Stomach (tissue), 8 donors: ENCODE measurements at regions not wholly inside any gene's neighbourhood (a gene's known extent, or its start where the extent isn't known, plus 50 kb on each side); places are given as distances from the start of the nearest gene placed in this dataset.
"Not testable (repeated sequence)": the region's sequence is repeated elsewhere in the genome, so short reads cannot be mapped to it uniquely, and the experiment has no call there.

Source experiments
- DNase-seq, 2 donors: peaks; one replicate each; pipeline versions ENCODE4 v3.0.0 to v3.0.0-alpha.2; 2013 to 2019
- H3K27ac ChIP-seq, 5 donors: fragments of 200-600 bp in 4 of 5; sonication (generic) in 4 of 5; one replicate each; pipeline ENCODE4 v1.5.1; 2013 to 2019; ENCODE audit warnings: mild to moderate bottlenecking in 1 of 5, moderate library complexity in 1 of 5
- H3K27me3 ChIP-seq, 3 donors: fragments of 200-600 bp; sonication (generic); one replicate each; pipeline ENCODE4 v1.5.1; 2017 to 2019; ENCODE audit warnings: mixed run types in 1 of 3
- H3K36me3 ChIP-seq, 4 donors: fragments of 200-600 bp; sonication (generic); 1 replicate in 3 of 4; 2 replicates in 1 of 4; pipeline ENCODE4 v1.5.1; 2016 to 2019
- H3K4me1 ChIP-seq, 4 donors: fragments of 200-600 bp; sonication (generic); one replicate each; pipeline ENCODE4 v1.5.1; 2016 to 2019
- H3K4me3 ChIP-seq, 4 donors: fragments of 200-600 bp; sonication (generic) in 3 of 4; one replicate each; pipeline ENCODE4 v1.5.1; 2016 to 2019; ENCODE audit warnings: mild to moderate bottlenecking in 1 of 4
- H3K9me3 ChIP-seq, 4 donors: fragments of 200-600 bp; sonication (generic); one replicate each; pipeline ENCODE4 v1.5.1; 2016 to 2019
- CTCF ChIP-seq, 7 experiments: fragments of 450-650 bp in 4 of 7; fragments of 200-600 bp in 3 of 7; sonication (generic) in 3 of 7; IDR thresholded peaks; one replicate each; pipeline ENCODE4 v1.5.1; 2016 to 2019; ENCODE audit warnings: antibody characterized with exemption in 7 of 7, control low read depth in 2 of 7, mild to moderate bottlenecking in 1 of 7
- EP300 ChIP-seq: sonication (generic); formaldehyde crosslinking; IDR thresholded peaks from one replicate; pipeline ENCODE4 v1.6.1; 2017; ENCODE audit warnings: antibody characterized with exemption
- POLR2A ChIP-seq, 4 donors: fragments of 450-650 bp; IDR thresholded peaks; one replicate each; pipeline ENCODE4 v1.6.1; 2016; ENCODE audit warnings: antibody characterized with exemption in 4 of 4, control low read depth in 2 of 4, mild to moderate bottlenecking in 1 of 4, moderate library complexity in 1 of 4
- POLR2AphosphoS5 ChIP-seq, 3 donors: sonication (generic); formaldehyde crosslinking; IDR thresholded peaks; one replicate each; pipeline ENCODE4 v1.6.1; 2016; ENCODE audit warnings: antibody characterized with exemption in 3 of 3
- WGBS, 5 donors: extraction: QIAGEN DNeasy Blood & Tissue Kit in 3 of 5; methylation state at CpG; one replicate each; pipeline versions ENCODE4 v1.1.5 to v1.1.7; 2013 to 2018; 5-methylcytosine and 5-hydroxymethylcytosine counted together
- intact Hi-C: fragments of 100-400 bp; cut with DNase I; formaldehyde crosslinking; loops from one replicate; pipeline ENCODE4 v1.15.1; 2023; ENCODE audit warnings: low total_unique reads
- donor health status: healthy with polysubstance abuse.
- donor health status: Bipolar disorder and iron deficiency.
- donor health status: healthy.

GRCh38 chr17:45668316-45668715 lies 115.8 kb upstream of the CRHR1 start:
- Histone ChIP-seq H3K4me3 (no peak overlapping the region), H3K9me3 (no peaks in the 10 kb centered on the region), H3K27me3 (peaks cover 0 to 47% (median 10%) of the 10 kb centered on the region in 3 donors), H3K36me3 (no peaks in the 10 kb centered on the region), H3K4me1 (no peaks in the 10 kb centered on the region), H3K27ac (no peak overlapping the region)
- intact Hi-C loops = no loop called here
- TF ChIP-seq CTCF (IDR thresholded peaks at IDR 0.05) (no peak), POLR2A (IDR thresholded peaks at IDR 0.05) (no peak), EP300 (no peak), POLR2AphosphoS5 (IDR thresholded peaks at IDR 0.05) (no peak)
- WGBS, 5 donors = 76 to 93% (median 85%) methylated on average over 4 of the region's 4 CpGs
- DNase-seq = no peak

- WGBS, 5 donors = 67 to 81% (median 72%) methylated on average over 15 to 16 of the region's 16 CpGs
- intact Hi-C loops = no loop called here
Observed at GRCh38 chr17:45672301-45672700, 111.8 kb upstream of the CRHR1 start.

GRCh38 chr17:45672792-45673191 lies 111.3 kb upstream of the CRHR1 start:
- 73 to 87% (median 80%) methylated on average over 5 of the region's 5 CpGs for WGBS, 5 donors

More at GRCh38 chr17:45672301-45672700, 111.8 kb upstream of the CRHR1 start:
- Histone ChIP-seq H3K27ac (no peak overlapping the region), H3K27me3 (peaks cover 0 to 35% (median 12%) of the 10 kb centered on the region in 3 donors), H3K36me3 (no peaks in the 10 kb centered on the region), H3K4me3 (no peak overlapping the region), H3K4me1 (no peaks in the 10 kb centered on the region), H3K9me3 (peaks cover 0 to 5% (median 0%) of the 10 kb centered on the region in 4 donors)
- DNase-seq = no peak
- no peak for TF ChIP-seq POLR2AphosphoS5 (IDR thresholded peaks at IDR 0.05)
- no peak for TF ChIP-seq EP300
- no peak for TF ChIP-seq CTCF (IDR thresholded peaks at IDR 0.05)
- TF ChIP-seq POLR2A (IDR thresholded peaks at IDR 0.05) = no peak

GRCh38 chr17:45673759-45674158 lies 110.4 kb upstream of the CRHR1 start:
- WGBS, 5 donors = 82 to 92% (median 87%) methylated on average over 5 of the region's 5 CpGs
- intact Hi-C loops, H3K36me3 ChIP-seq, H3K4me3 ChIP-seq, H3K9me3 ChIP-seq, H3K4me1 ChIP-seq, H3K27ac ChIP-seq, DNase-seq: not testable (repeated sequence)
- peaks cover 0 to 31% (median 8%) of the 10 kb centered on the region in 3 donors for H3K27me3 ChIP-seq

More at GRCh38 chr17:45672792-45673191, 111.3 kb upstream of the CRHR1 start:
- Histone ChIP-seq H3K27ac (no peak overlapping the region), H3K27me3 (peaks cover 0 to 33% (median 10%) of the 10 kb centered on the region in 3 donors), H3K4me3 (no peak overlapping the region), H3K9me3 (peaks cover 0 to 5% (median 0%) of the 10 kb centered on the region in 4 donors), H3K36me3 (no peaks in the 10 kb centered on the region), H3K4me1 (no peaks in the 10 kb centered on the region)
- TF ChIP-seq POLR2AphosphoS5 (IDR thresholded peaks at IDR 0.05) (no peak), POLR2A (IDR thresholded peaks at IDR 0.05) (no peak), CTCF (IDR thresholded peaks at IDR 0.05) (no peak), EP300 (no peak)
- intact Hi-C loops = no loop called here
- DNase-seq = no peak

- H3K4me1 ChIP-seq = no peaks in the 10 kb centered on the region
- DNase-seq = no peak
- TF ChIP-seq POLR2AphosphoS5 (IDR thresholded peaks at IDR 0.05) = no peak
- H3K27me3 ChIP-seq = peaks cover 0 to 34% (median 8%) of the 10 kb centered on the region in 3 donors
- H3K27ac ChIP-seq = no peak overlapping the region
- H3K4me3 ChIP-seq = no peak overlapping the region
- intact Hi-C loops = no loop called here
- H3K9me3 ChIP-seq = peaks cover 0 to 11% (median 7%) of the 10 kb centered on the region in 4 donors
- 71 to 82% (median 76%) methylated on average over 6 to 7 of the region's 7 CpGs for WGBS, 5 donors
- no peaks in the 10 kb centered on the region for H3K36me3 ChIP-seq
Observed at GRCh38 chr17:45675012-45675411, 109.1 kb upstream of the CRHR1 start.
